Left forelimb (tissue), 1 donor: ENCODE measurements at regions not wholly inside any gene's neighbourhood (a gene's known extent, or its start where the extent isn't known, plus 50 kb on each side); places are given as distances from the start of the nearest gene placed in this dataset.

Experiments used
- DNase-seq: peaks from one replicate; pipeline ENCODE4 v3.0.0-alpha.2; 2018; ENCODE audit warnings: low spot score

- no peak for DNase-seq
These were observed 50.3 kb upstream of the SORBS2 start for GRCh38 chr4:185862340-185862739.

DNA sequence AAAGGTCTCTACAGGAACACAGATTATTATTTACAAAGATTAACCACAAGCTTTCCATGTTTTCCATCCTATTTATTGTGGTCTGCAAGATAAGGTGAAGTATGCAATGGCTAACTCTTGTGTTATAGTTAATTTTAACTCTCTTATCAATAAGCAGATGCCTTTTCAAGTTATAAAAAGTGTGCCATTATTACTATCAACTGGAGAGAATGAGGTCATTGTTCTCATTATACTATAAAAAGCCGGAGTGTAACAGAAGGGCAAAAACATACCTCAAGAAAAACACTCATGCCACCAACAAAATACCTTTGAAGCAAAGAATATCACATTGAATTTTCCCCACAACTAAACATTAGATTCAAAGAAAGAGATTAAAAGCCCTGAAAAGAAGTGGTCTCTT is 52.0 kb upstream of the SORBS2 start:
- no peak for DNase-seq

- no peak for DNase-seq
These were observed 53.9 kb upstream of the SORBS2 start for GRCh38 chr4:185865901-185866328.

DNA sequence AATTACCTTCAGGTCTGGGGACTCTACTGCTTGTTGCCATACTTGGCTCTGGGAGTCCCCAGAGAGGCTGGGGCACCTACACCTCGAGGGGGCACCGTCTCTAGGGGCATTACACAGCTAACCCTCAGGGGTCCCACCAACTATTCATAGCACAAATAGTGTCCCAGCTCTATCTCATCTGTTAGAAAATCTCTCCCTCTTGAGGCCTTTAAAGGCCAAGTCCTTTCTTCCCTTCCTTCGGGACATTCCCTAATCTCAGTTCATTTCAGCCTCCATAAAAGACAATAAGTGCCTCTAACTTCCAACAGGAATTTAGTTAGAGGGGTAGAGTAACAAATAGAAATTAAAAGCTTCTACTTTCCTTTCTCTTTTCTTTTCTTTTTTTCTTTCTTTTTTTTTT is 55.8 kb upstream of the SORBS2 start:
- no peak for DNase-seq

DNA sequence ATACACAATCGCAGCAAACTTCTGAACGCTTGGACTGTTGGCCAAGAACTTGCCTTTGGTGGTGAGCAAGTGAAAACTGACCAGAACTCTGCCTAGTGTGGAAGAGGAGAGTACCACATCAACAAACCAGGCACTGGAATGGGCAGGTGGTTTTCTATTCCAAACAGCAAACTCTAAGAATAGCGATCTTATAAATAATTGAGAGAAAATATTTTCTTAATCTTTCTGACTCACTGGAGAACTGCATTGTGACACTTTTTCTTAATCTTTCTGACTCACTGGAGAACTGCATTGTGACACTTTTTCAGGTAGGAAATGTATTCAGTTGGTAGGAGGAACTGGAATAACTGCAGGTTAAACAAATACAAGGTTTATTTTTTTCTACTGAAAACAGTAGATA is 57.0 kb upstream of the SORBS2 start:
- no peak for DNase-seq

GRCh38 chr4:185869427-185869826 is 57.4 kb upstream of the SORBS2 start:
- no peak for DNase-seq

DNA sequence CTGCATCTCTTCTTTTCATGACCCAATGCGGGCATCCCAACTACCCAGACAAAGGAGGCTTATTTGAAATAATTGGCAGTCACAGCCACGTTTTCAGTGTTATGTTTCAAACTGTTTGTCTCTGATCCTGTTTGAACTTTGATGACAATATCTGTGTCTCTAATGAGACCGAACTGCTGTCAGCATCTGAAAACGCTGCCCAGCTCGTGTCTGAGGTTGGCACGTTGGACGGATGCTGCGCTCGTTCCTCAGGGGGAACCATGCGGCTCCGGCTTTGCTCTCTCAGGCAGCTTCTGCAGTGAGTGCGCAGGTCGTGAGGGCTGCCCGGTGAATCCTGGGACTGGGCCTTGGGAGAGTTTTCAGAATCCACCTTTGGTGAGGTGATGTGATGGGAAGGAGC is 58.4 kb upstream of the SORBS2 start:
- no peak for DNase-seq

DNA sequence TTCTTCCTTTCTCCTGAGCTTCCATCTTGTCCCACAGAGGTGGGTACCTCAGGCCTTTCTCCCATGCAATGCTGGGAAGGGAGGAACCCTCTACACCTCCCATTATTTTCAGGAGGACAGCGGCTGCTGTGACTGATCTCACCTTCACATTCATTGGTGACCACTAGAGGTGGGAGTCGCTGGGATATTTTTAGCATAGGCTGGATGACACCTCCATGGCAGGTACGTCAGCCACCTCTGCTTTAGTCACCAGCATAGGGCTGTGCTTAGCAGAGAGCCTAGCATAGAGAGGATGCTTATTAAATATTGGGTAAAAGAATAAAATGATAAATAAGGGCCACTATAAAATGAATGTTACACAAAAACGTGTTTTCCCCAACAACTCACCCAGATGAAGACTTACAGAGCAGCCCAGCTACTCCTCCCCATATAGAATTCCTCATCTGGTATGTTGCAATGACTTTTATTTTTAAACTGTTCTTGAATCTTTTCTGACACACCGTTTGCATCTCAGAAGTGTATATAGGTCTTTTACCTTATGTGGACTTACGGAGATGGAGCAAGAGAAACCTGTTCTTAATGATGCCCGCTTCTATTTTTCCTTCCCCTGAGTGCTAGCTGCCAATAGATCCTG is 60.9 kb upstream of the SORBS2 start:
- DNase-seq = no peak

GRCh38 chr4:185874516-185875230 is 62.7 kb upstream of the SORBS2 start:
- no peak for DNase-seq

DNA sequence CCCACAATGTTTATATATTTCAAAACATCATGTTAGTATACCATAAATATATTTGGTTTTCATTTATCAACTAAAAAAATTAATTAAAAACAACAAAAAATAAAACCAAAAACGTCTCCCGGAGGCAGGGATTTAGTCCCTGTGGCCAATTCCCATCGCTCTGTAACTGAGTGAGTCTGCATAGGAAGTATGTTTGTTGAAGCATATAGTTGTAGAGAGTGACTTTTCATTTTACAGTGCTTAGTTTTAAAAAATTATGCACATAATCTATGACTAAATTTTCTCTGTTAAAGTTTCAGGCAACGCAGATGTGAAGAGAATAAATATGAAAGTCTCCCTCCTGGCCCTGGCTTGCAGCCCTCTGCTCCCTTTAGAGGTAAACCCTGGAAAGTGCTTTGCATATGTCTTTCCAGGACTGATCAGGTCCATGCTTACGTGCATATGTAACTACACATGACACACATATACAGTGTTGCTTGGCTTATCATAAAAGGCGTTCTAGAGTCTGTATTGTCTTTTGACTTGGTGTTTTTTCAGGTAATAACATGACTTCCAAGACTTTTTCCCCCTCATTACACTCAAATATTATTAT is 63.4 kb upstream of the SORBS2 start:
- DNase-seq = no peak

DNA sequence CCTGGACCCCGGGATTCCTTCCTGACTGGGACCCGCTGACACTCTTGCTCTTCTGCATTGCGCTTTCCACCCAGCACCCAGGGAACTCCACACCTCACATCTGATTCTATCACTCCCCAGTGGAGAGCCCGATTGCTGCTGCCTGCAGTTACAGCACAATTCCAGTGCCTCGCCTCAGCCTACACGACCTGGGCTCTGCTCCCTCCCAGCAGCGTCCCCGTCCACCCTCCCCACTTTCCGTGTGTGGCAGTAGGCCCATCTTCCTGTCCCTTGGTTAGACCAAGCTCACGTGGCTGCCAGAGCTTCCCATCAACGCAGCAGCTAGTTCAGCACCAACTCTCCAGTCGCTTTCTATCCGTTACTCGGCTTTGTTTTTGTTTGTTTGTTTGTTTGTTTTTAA is 66.6 kb upstream of the SORBS2 start:
- no peak for DNase-seq

GRCh38 chr4:185879666-185880312 is 67.8 kb upstream of the SORBS2 start:
- no peak for DNase-seq

- no peak for DNase-seq
These were observed 68.6 kb upstream of the SORBS2 start for GRCh38 chr4:185880571-185880970.

- no peak for DNase-seq
These were observed 69.4 kb upstream of the SORBS2 start for GRCh38 chr4:185881430-185881829.

- DNase-seq = no peak
These were observed 71.6 kb upstream of the SORBS2 start for GRCh38 chr4:185883591-185883990.

GRCh38 chr4:185885075-185885474 is 73.1 kb upstream of the SORBS2 start:
- DNase-seq = no peak

DNA sequence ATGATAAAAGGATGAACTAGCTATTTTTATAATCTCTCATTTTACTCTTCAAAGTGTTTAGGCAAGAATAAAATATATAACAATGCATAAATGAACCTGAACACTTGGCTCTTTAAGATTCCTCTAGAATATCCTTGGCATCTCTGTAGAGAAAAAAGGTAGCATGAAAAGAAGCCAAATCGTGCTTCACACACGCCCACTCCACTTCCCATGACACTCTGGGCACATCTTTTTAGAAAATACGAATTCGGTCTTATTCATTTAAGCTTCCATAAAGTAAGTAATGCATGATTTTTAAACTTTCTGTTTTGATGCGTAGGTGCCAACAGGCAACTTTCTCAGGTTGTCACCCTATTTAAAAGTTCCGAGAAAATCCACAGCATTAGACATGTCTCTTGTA is 73.6 kb upstream of the SORBS2 start:
- DNase-seq = no peak

- no peak for DNase-seq
These were observed 75.0 kb upstream of the SORBS2 start for GRCh38 chr4:185886832-185887524.

DNA sequence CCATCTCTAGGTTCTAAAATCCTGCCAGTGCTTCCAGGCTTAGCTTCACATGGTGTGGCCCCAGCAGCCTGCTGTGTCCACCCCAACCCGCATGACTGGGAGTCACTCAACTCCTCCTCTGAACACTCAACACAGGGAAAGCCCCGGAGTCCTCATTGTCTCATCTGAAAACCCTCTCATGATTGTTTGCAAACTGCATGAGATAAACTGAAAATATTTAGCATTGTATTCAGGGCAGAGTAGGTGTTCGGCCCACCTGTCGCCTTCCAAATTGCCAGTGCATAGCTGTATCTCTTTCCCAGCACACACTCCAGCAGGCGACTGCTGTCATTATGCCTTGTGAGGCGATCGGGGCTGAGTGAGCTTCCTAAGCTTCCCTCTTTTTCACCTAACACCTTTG is 76.7 kb upstream of the SORBS2 start:
- DNase-seq = no peak

GRCh38 chr4:185889585-185889984 is 77.6 kb upstream of the SORBS2 start:
- no peak for DNase-seq

DNA sequence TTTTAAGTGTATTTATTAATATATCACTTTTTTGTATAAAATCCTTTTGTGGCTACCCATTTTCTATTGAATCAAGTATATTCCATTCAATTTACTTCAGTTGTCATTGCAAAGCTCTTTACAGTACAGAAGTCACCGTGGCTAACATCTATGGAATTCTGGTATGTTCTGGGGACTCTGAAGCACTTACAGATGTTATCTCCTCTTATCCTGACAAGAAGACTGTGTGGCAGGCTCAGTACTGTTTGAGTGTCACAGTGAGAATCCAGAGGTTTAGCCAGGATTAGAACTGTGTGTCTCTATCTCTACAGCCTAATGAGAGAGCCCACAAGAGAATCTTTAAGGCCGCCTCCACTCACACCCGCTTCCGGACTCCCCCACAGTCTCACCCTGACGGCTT is 78.2 kb upstream of the SORBS2 start:
- DNase-seq = no peak

DNA sequence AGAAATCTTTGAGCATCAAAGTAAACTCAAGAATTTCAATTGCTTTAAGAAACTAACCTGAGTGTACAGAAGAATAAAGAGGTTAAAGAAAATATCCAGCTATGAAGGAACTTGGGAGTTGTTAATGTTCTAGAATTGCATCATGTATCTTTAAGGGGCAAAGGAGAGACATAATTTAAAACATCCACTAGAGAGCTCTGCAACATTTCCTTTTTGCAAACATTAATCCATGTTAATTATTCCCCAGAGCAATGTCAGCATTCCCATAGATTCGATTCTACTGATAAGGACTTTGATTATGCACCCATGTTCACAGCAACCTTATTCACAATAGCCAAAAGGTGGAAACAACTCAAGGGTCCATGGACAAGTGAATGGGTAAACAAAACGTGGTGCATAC is 80.2 kb upstream of the SORBS2 start:
- DNase-seq = no peak

DNA sequence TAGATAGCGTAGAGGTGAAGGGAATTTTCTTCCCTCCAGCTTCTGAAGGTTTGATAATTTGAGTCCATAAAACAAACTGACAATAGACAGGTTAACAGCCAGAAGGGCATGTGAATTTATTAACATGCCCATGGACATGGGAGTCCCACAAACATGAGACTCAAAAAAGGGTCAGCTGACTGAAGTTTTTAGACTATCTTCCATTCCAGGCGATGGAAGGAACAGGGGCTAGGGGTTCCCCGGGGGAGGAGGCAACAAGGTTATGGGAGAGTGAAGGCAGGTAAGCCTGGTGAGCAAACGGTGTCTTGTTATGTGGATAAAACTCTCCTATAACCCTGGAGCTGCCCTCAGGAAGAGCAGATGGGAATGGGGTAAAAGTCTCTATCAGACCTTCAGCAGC is 81.5 kb upstream of the SORBS2 start:
- DNase-seq = no peak
